GM11168 (cell line): ENCODE measurements at regions not wholly inside any gene's neighbourhood (a gene's known extent, or its start where the extent isn't known, plus 50 kb on each side); places are given as distances from the start of the nearest gene placed in this dataset.

Experiments
- in situ Hi-C: fragments of 300-500 bp; cut with MboI; formaldehyde crosslinking; loops from one replicate; pipeline ENCODE4 v1.12.0; 2022; ENCODE audit warnings: low sequenced_read_pairs; ENCODE audit not compliant: unreplicated experiment

GRCh38 chr10:90494183-90494582, 363.7 kb downstream of the HTR7 start:
- in situ Hi-C loops: no loop called here

GRCh38 chr10:90504172-90504571, 353.7 kb downstream of the HTR7 start:
- in situ Hi-C loops: no loop called here

GRCh38 chr10:90526721-90527120, 331.1 kb downstream of the HTR7 start:
- in situ Hi-C loops: no loop called here

GRCh38 chr10:90530521-90530920, 327.3 kb downstream of the HTR7 start:
- in situ Hi-C loops: no loop called here

- in situ Hi-C loops: loop anchor here (10.0 kb wide), 1 partner anchor 213 kb away; no protein-coding TSS in a partner anchor
These were observed 300.5 kb downstream of the HTR7 start for GRCh38 chr10:90557385-90557784.

GRCh38 chr10:90560331-90560730, 297.5 kb downstream of the HTR7 start:
- in situ Hi-C loops: no loop called here

- in situ Hi-C loops: no loop called here
These were observed 296.2 kb downstream of the HTR7 start for GRCh38 chr10:90561666-90562065.

GRCh38 chr10:90571481-90572258, 286.2 kb downstream of the HTR7 start:
- in situ Hi-C loops: no loop called here

- in situ Hi-C loops: loop anchor here (25.0 kb wide), 1 partner anchor 763 kb away; no protein-coding TSS in a partner anchor
These were observed 282.7 kb downstream of the HTR7 start for GRCh38 chr10:90575125-90575524.

GRCh38 chr10:90577569-90577968, 280.3 kb downstream of the HTR7 start:
- in situ Hi-C loops: loop anchor here (25.0 kb wide), 1 partner anchor 765 kb away; no protein-coding TSS in a partner anchor

GRCh38 chr10:90579602-90580242, 278.1 kb downstream of the HTR7 start:
- in situ Hi-C loops: loop anchor here (25.0 kb wide), 1 partner anchor 767 kb away; no protein-coding TSS in a partner anchor

- in situ Hi-C loops: loop anchor here (25.0 kb wide), 1 partner anchor 771 kb away; no protein-coding TSS in a partner anchor
These were observed 274.4 kb downstream of the HTR7 start for GRCh38 chr10:90583416-90583815.

- in situ Hi-C loops: loop anchor here (25.0 kb wide), 1 partner anchor 775 kb away; no protein-coding TSS in a partner anchor
These were observed 270.8 kb downstream of the HTR7 start for GRCh38 chr10:90587081-90587491.

- in situ Hi-C loops: loop anchor here (25.0 kb wide), 1 partner anchor 775 kb away; no protein-coding TSS in a partner anchor
These were observed 270.3 kb downstream of the HTR7 start for GRCh38 chr10:90587561-90587960.

GRCh38 chr10:90588222-90588621, 269.6 kb downstream of the HTR7 start:
- in situ Hi-C loops: loop anchor here (25.0 kb wide), 1 partner anchor 776 kb away; no protein-coding TSS in a partner anchor

GRCh38 chr10:90589825-90590224, 268.0 kb downstream of the HTR7 start:
- in situ Hi-C loops: loop anchor here (25.0 kb wide), 1 partner anchor 778 kb away; no protein-coding TSS in a partner anchor

GRCh38 chr10:90591629-90592028, 266.2 kb downstream of the HTR7 start:
- in situ Hi-C loops: loop anchor here (25.0 kb wide), 1 partner anchor 779 kb away; no protein-coding TSS in a partner anchor

GRCh38 chr10:90592638-90593302, 265.1 kb downstream of the HTR7 start:
- in situ Hi-C loops: loop anchor here (25.0 kb wide), 1 partner anchor 780 kb away; no protein-coding TSS in a partner anchor

- in situ Hi-C loops: loop anchor here (25.0 kb wide), 1 partner anchor 786 kb away; no protein-coding TSS in a partner anchor
These were observed 259.3 kb downstream of the HTR7 start for GRCh38 chr10:90598513-90598912.

GRCh38 chr10:90602862-90603610, 254.8 kb downstream of the HTR7 start:
- in situ Hi-C loops: no loop called here
